HG03097 (cell line): ENCODE measurements at regions not wholly inside any gene's neighbourhood (a gene's known extent, or its start where the extent isn't known, plus 50 kb on each side); places are given as distances from the start of the nearest gene placed in this dataset.
"Not testable (repeated sequence)": the region's sequence is repeated elsewhere in the genome, so short reads cannot be mapped to it uniquely, and the experiment has no call there.

Source experiments
- ATAC-seq: cut with Tn5 transposase; IDR thresholded peaks from one replicate; pipeline ENCODE4 v1.9.1; 2021; ENCODE audit not compliant: unreplicated experiment, low FRiP score

- no peak for ATAC-seq
Measured at GRCh38 chr1:232123775-232124659, 497.4 kb downstream of the DISC1 start.

- ATAC-seq: not testable (repeated sequence)
Measured at GRCh38 chr1:232117903-232118302, 491.3 kb downstream of the DISC1 start.

GRCh38 chr1:232114985-232115384 is 488.4 kb downstream of the DISC1 start:
- no peak for ATAC-seq

- no peak for ATAC-seq
Measured at GRCh38 chr1:232112076-232112475, 485.5 kb downstream of the DISC1 start.

GRCh38 chr1:232111611-232112010 is 485.0 kb downstream of the DISC1 start:
- no peak for ATAC-seq

GRCh38 chr1:232110281-232111090 is 483.9 kb downstream of the DISC1 start:
- ATAC-seq: no peak

DNA sequence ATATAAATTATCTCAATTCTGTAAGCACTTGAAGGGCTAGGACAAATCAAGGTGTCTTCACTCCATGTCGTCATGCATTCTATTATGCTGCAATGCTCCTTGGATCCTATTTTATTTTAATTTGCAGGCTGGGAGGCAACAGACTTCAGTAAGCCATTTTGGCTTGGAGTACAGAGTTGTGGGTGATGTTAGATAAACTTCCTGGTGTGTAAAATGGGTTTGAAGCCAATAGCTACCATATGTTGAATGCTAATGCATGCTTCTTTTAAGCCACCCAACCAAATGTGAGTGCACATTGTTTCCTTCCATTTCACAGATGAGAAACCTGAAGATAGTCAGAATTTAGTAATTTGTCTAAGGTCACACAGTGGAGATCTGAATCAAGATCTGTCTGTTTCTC is 482.8 kb downstream of the DISC1 start:
- ATAC-seq: no peak

DNA sequence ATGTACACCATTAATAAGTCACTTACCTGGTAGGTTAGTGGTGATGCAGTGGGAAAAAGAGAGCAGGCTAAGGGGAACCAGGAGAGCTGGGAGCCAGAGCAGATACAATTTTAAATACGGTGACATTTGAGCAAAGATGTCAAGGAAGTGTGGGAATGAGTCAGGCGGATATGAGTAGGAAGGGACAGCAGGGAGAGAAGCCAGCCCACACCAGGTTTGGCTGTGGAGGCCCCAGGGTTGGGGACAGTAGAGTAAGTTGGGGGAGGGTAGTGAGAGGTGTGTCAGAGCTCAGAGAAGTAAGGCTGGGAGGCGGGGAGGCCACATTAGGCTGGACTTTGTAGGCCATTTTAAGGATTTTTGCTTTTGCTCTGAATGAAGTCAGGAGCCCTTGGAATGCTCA is 482.0 kb downstream of the DISC1 start:
- no peak for ATAC-seq

DNA sequence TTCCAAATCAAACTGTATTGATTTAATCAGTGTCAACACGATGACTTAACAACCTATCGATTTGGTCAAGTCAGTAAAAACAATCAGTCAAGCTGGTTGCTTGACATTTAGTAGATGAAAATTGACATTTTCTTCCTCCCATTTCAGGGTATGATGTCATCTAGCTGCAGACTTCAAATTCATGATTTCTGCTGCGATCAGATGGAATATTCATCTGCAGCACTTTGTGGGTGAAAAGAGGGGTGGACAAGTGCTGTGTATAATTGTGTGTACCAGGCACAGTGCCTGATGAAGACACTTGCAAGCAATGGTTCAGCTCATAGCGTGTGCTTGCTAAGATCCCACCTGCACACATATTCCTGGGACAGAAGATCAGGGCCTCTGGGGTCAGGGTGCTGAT is 479.8 kb downstream of the DISC1 start:
- ATAC-seq: no peak

GRCh38 chr1:232105561-232105960 is 479.0 kb downstream of the DISC1 start:
- ATAC-seq: no peak

DNA sequence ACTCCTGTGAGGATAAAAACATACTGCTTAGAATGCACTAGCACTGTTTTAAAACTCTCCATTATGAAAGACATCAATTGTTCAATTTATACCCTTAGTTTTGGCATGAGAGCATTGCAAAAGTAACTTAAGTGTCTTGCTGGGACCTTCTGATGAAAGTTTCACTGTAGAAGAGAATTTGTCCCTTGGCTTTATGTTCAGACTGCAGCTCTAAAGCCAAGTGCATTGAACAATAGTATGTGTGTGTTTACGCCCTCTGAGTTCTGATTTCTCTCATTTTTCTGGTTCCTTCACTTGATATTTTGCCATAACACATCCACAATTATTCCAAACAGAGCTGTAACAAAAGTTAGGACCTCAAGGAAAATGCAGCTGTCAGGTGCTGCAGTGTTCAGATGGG is 474.6 kb downstream of the DISC1 start:
- no peak for ATAC-seq

GRCh38 chr1:232096751-232097150 is 470.2 kb downstream of the DISC1 start:
- ATAC-seq: no peak
